H9 (cell line): ENCODE measurements at regions not wholly inside any gene's neighbourhood (a gene's known extent, or its start where the extent isn't known, plus 50 kb on each side); places are given as distances from the start of the nearest gene placed in this dataset.

Experiments
- DNase-seq: peaks from one replicate; pipeline ENCODE4 v3.0.0-alpha.2; 2017
- H2AFZ ChIP-seq: one replicate; pipeline ENCODE4 v1.6.1; 2013; ENCODE audit warnings: mild to moderate bottlenecking, low read length, control low read depth, moderate library complexity
- H2AK5ac ChIP-seq: 2 replicates; pipeline ENCODE4 v1.6.1; 2013; ENCODE audit warnings: low read length, control low read depth, mixed read lengths; ENCODE audit not compliant: insufficient read length
- H2BK120ac ChIP-seq: one replicate; pipeline ENCODE4 v1.6.1; 2013; ENCODE audit warnings: low read depth, mild to moderate bottlenecking, low read length, control low read depth, inconsistent platforms; ENCODE audit not compliant: poor library complexity, severe bottlenecking
- H2BK12ac ChIP-seq: 2 replicates; pipeline ENCODE4 v1.6.1; 2013; ENCODE audit warnings: low read length, control low read depth, mixed read lengths, low read depth; ENCODE audit not compliant: insufficient read length
- H2BK15ac ChIP-seq: 2 replicates; pipeline ENCODE4 v1.6.1; 2013; ENCODE audit warnings: low read depth, low read length, control low read depth
- H2BK20ac ChIP-seq: one replicate; pipeline ENCODE4 v1.6.1; 2013; ENCODE audit warnings: low read depth, mild to moderate bottlenecking, low read length, control low read depth, inconsistent platforms; ENCODE audit not compliant: poor library complexity, severe bottlenecking
- H2BK5ac ChIP-seq: 2 replicates; pipeline ENCODE4 v1.6.1; 2013; ENCODE audit warnings: low read length, control low read depth, mixed read lengths; ENCODE audit not compliant: insufficient read length
- H3K14ac ChIP-seq: 2 replicates; pipeline ENCODE4 v1.6.1; 2013; ENCODE audit warnings: low read length, control low read depth; ENCODE audit not compliant: insufficient read depth
- H3K18ac ChIP-seq: 2 replicates; pipeline ENCODE4 v1.6.1; 2013; ENCODE audit warnings: low read depth, mild to moderate bottlenecking, mixed read lengths, low read length, control low read depth; ENCODE audit not compliant: insufficient read length
- H3K23ac ChIP-seq: 2 replicates; pipeline ENCODE4 v1.6.1; 2013; ENCODE audit warnings: low read length, control low read depth, mixed read lengths, low read depth; ENCODE audit not compliant: insufficient read length
- H3K23me2 ChIP-seq: 2 replicates; pipeline ENCODE4 v1.6.1; 2013; ENCODE audit warnings: low read depth, mild to moderate bottlenecking, mixed read lengths, low read length, control low read depth; ENCODE audit not compliant: insufficient read length, poor library complexity, severe bottlenecking
- H3K27ac ChIP-seq: 2 replicates; pipeline ENCODE4 v1.5.1; 2013; ENCODE audit warnings: low read length, control low read depth, mixed read lengths, low read depth; ENCODE audit not compliant: insufficient read length
- H3K27me3 ChIP-seq: 2 replicates; pipeline ENCODE4 v1.6.1; 2013; ENCODE audit warnings: low read length, control low read depth, inconsistent platforms; ENCODE audit not compliant: insufficient read depth
- H3K4ac ChIP-seq: 2 replicates; pipeline ENCODE4 v1.6.1; 2013; ENCODE audit warnings: low read depth, mild to moderate bottlenecking, control low read depth, inconsistent platforms, low read length, moderate library complexity
- H3K4me1 ChIP-seq: 2 replicates; pipeline ENCODE4 v1.6.1; 2013; ENCODE audit warnings: low read length, control low read depth, inconsistent platforms; ENCODE audit not compliant: insufficient read depth
- H3K4me2 ChIP-seq: 2 replicates; pipeline ENCODE4 v1.6.1; 2013; ENCODE audit warnings: low read length, control low read depth, mixed read lengths; ENCODE audit not compliant: insufficient read length, insufficient read depth
- H3K56ac ChIP-seq: 2 replicates; pipeline ENCODE4 v1.6.1; 2013; ENCODE audit warnings: low read depth, mild to moderate bottlenecking, mixed read lengths, low read length, control low read depth; ENCODE audit not compliant: insufficient read length
- H3K79me1 ChIP-seq: 2 replicates; pipeline ENCODE4 v1.6.1; 2013; ENCODE audit warnings: low read depth, mild to moderate bottlenecking, moderate library complexity, low read length, control low read depth, inconsistent platforms; ENCODE audit not compliant: insufficient read depth, poor library complexity, severe bottlenecking
- H3K79me2 ChIP-seq: 2 replicates; pipeline ENCODE4 v1.6.1; 2013; ENCODE audit warnings: low read length, control low read depth, inconsistent platforms; ENCODE audit not compliant: insufficient read depth
- H3K9ac ChIP-seq: 2 replicates; pipeline ENCODE4 v1.6.1; 2013; ENCODE audit warnings: low read length, control low read depth, mixed read lengths; ENCODE audit not compliant: insufficient read length; ENCODE audit errors: extremely low read depth
- H3K9me3 ChIP-seq: one replicate; pipeline ENCODE4 v1.6.1; 2013; ENCODE audit warnings: low read depth, low read length, inconsistent platforms; ENCODE audit not compliant: control insufficient read depth
- H3T11ph ChIP-seq: one replicate; pipeline ENCODE4 v1.6.1; 2013; ENCODE audit warnings: mild to moderate bottlenecking, low read length, control low read depth, inconsistent platforms
- H4K20me1 ChIP-seq: one replicate; pipeline ENCODE4 v1.6.1; 2013; ENCODE audit not compliant: control insufficient read depth, insufficient read length, insufficient read depth
- H4K5ac ChIP-seq: 2 replicates; pipeline ENCODE4 v1.6.1; 2013; ENCODE audit warnings: low read depth, mild to moderate bottlenecking, mixed read lengths, low read length, control low read depth; ENCODE audit not compliant: insufficient read length
- H4K8ac ChIP-seq: replicated peaks from 2 replicates; pipeline ENCODE4 v1.6.1; 2013; ENCODE audit warnings: low read length, control low read depth, mixed read lengths, low read depth; ENCODE audit not compliant: insufficient read length
- H4K91ac ChIP-seq: 2 replicates; pipeline ENCODE4 v1.6.1; 2013; ENCODE audit warnings: low read depth, mild to moderate bottlenecking, moderate library complexity, mixed read lengths, low read length, control low read depth; ENCODE audit not compliant: insufficient read length
- H3K27ac Mint-ChIP-seq, 3 experiments: 2 replicates in 2 of 3; 3 replicates in 1 of 3; pipeline ENCODE4 v1.8.0; 2020 to 2021; ENCODE audit warnings: mixed read lengths in 3 of 3, mild to moderate bottlenecking in 1 of 3, moderate library complexity in 1 of 3
- H3K27me3 Mint-ChIP-seq: 2 replicates; pipeline ENCODE4 v1.8.0; 2021; ENCODE audit warnings: low read depth, mild to moderate bottlenecking, moderate library complexity, mixed read lengths
- H3K36me3 Mint-ChIP-seq, 3 experiments: 2 replicates in 2 of 3; 3 replicates in 1 of 3; pipeline ENCODE4 v1.8.0; 2020 to 2021; ENCODE audit warnings: low read depth in 3 of 3, mixed read lengths in 3 of 3; ENCODE audit not compliant: insufficient read depth in 1 of 3
- H3K4me1 Mint-ChIP-seq, 2 experiments: 2 replicates each; pipeline ENCODE4 v1.8.0; 2020; ENCODE audit warnings: mixed read lengths in 2 of 2
- H3K4me3 Mint-ChIP-seq, 2 experiments: 2 replicates in 1 of 2; 3 replicates in 1 of 2; pipeline ENCODE4 v1.8.0; 2020 to 2021; ENCODE audit warnings: mild to moderate bottlenecking in 2 of 2, mixed read lengths in 2 of 2, moderate library complexity in 1 of 2
- H3K9me3 Mint-ChIP-seq, 2 experiments: 2 replicates in 1 of 2; 3 replicates in 1 of 2; pipeline ENCODE4 v1.8.0; 2020; ENCODE audit warnings: mild to moderate bottlenecking in 2 of 2, mixed read lengths in 2 of 2, moderate library complexity in 1 of 2
- CTCF ChIP-seq: fragments of 200-600 bp; sonication (generic); conservative IDR thresholded peaks from 3 replicates; pipeline ENCODE4 v1.8.0; 2021; ENCODE audit warnings: antibody characterized with exemption, mild to moderate bottlenecking
- WGBS: extraction: QIAGEN DNeasy Blood & Tissue Kit; methylation state at CpG from one replicate; pipeline ENCODE4 v1.1.7; 2013; ENCODE audit warnings: missing lambda C conversion rate, low lambda C conversion rate, mixed read lengths; ENCODE audit not compliant: insufficient read length; ENCODE audit errors: extremely low coverage; 5-methylcytosine and 5-hydroxymethylcytosine counted together

- H2BK12ac ChIP-seq, result no peak overlapping the region
- no CpG with 5 or more reads among the region's 2 CpGs for WGBS
- no peaks in the 10 kb centered on the region for H4K20me1 ChIP-seq
- H3K23me2 ChIP-seq, result no peaks in the 10 kb centered on the region
- no peak for TF ChIP-seq CTCF
- H3K9ac ChIP-seq, result no peak overlapping the region
- H3K4me1 ChIP-seq, result no peaks in the 10 kb centered on the region
- H2AK5ac ChIP-seq, result no peak overlapping the region
- H2BK5ac ChIP-seq, result no peak overlapping the region
- no peak overlapping the region for H2BK20ac ChIP-seq
- H2BK120ac ChIP-seq, result no peak overlapping the region
- H3K27me3 Mint-ChIP-seq, result peaks cover 2% of the 10 kb centered on the region
- H3K9me3 ChIP-seq, result no peaks in the 10 kb centered on the region
- H3K56ac ChIP-seq, result no peak overlapping the region
- no peak overlapping the region for H2BK15ac ChIP-seq
- no peaks in the 10 kb centered on the region; a peak in 1 of 7 replicates for H3K36me3 Mint-ChIP-seq
- DNase-seq, result no peak
- no peak overlapping the region for H4K91ac ChIP-seq
- H4K5ac ChIP-seq, result no peak overlapping the region
- H3K4me1 Mint-ChIP-seq, result peaks cover 0 to 6% of the 10 kb centered on the region in 2 experiments; a peak in 1 of 4 replicates
- H3K27ac ChIP-seq, result no peak overlapping the region
- H3K4me2 ChIP-seq, result no peak overlapping the region
- peaks cover 0 to 2% of the 10 kb centered on the region in 2 experiments; a peak in 1 of 5 replicates for H3K9me3 Mint-ChIP-seq
- H2AFZ ChIP-seq, result no peak overlapping the region
- no peak overlapping the region for H3K14ac ChIP-seq
- no peak overlapping the region for H3K4ac ChIP-seq
- H3K27me3 ChIP-seq, result no peaks in the 10 kb centered on the region
- no peak overlapping the region for H3K18ac ChIP-seq
- no peaks in the 10 kb centered on the region for H3K79me2 ChIP-seq
- no peak overlapping the region for H3K23ac ChIP-seq
- no peak overlapping the region for H3T11ph ChIP-seq
- H4K8ac ChIP-seq, result no peak overlapping the region
- no peak overlapping the region for H3K27ac Mint-ChIP-seq
- H3K79me1 ChIP-seq, result no peaks in the 10 kb centered on the region
- no peak overlapping the region for H3K4me3 Mint-ChIP-seq
Measured at GRCh38 chr10:44660271-44660670, 250.9 kb upstream of the TMEM72 start.
